NCI-H1092 treated with DMSO at 0.1 percent for 48 hours (cell line): ENCODE measurements at regions not wholly inside any gene's neighbourhood (a gene's known extent, or its start where the extent isn't known, plus 50 kb on each side); places are given as distances from the start of the nearest gene placed in this dataset.
"Not testable (repeated sequence)": the region's sequence is repeated elsewhere in the genome, so short reads cannot be mapped to it uniquely, and the experiment has no call there.

Experiments
- DNase-seq: peaks from one replicate; lab custom pipeline; 2025; lab: John Stamatoyannopoulos, UW

GRCh38 chr4:54403700-54404453 is 174.8 kb downstream of the PDGFRA start:
- no peak for DNase-seq

GRCh38 chr4:54409270-54409817 is 180.3 kb downstream of the PDGFRA start:
- not testable (repeated sequence) for DNase-seq

GRCh38 chr4:54414545-54414944 is 185.5 kb downstream of the PDGFRA start:
- no peak for DNase-seq

GRCh38 chr4:54417476-54417875 is 188.4 kb downstream of the PDGFRA start:
- DNase-seq: no peak

GRCh38 chr4:54418468-54418867 is 189.4 kb downstream of the PDGFRA start:
- no peak for DNase-seq

- DNase-seq: no peak
These were observed 194.0 kb downstream of the PDGFRA start for GRCh38 chr4:54423066-54423465.

- DNase-seq: no peak
These were observed 198.7 kb downstream of the PDGFRA start for GRCh38 chr4:54427826-54428225.

GRCh38 chr4:54428940-54429339 is 199.8 kb downstream of the PDGFRA start:
- no peak for DNase-seq

GRCh38 chr4:54433686-54434085 is 204.6 kb downstream of the PDGFRA start:
- DNase-seq: no peak

- no peak for DNase-seq
These were observed 210.7 kb downstream of the PDGFRA start for GRCh38 chr4:54439831-54440243.

GRCh38 chr4:54440394-54441136 is 211.5 kb downstream of the PDGFRA start:
- peak; percentile 20 for DNase-seq

- DNase-seq: no peak
These were observed 211.9 kb upstream of the KIT start for GRCh38 chr4:54445866-54446265.

- DNase-seq: no peak
These were observed 211.2 kb upstream of the KIT start for GRCh38 chr4:54446581-54446980.

- DNase-seq: no peak
These were observed 210.5 kb upstream of the KIT start for GRCh38 chr4:54447304-54447703.

GRCh38 chr4:54449999-54450398 is 207.8 kb upstream of the KIT start:
- DNase-seq: no peak

GRCh38 chr4:54466960-54467359 is 190.8 kb upstream of the KIT start:
- DNase-seq: not testable (repeated sequence)

- no peak for DNase-seq
These were observed 184.6 kb upstream of the KIT start for GRCh38 chr4:54473077-54473545.

GRCh38 chr4:54473798-54474197 is 184.0 kb upstream of the KIT start:
- DNase-seq: no peak

GRCh38 chr4:54475546-54475945 is 182.2 kb upstream of the KIT start:
- DNase-seq: no peak

GRCh38 chr4:54482529-54483200 is 175.1 kb upstream of the KIT start:
- DNase-seq: no peak

- peak; percentile 5 for DNase-seq
These were observed 173.4 kb upstream of the KIT start for GRCh38 chr4:54484383-54484782.

GRCh38 chr4:54487491-54487890 is 170.3 kb upstream of the KIT start:
- no peak for DNase-seq
